Stimulated activated CD8-positive, alpha-beta memory T cell treated with anti-CD3 and anti-CD28 coated beads, Interleukin-15, amount 100 ng/mL, for 4 hours (primary cell): ENCODE measurements at regions not wholly inside any gene's neighbourhood (a gene's known extent, or its start where the extent isn't known, plus 50 kb on each side); places are given as distances from the start of the nearest gene placed in this dataset.

Source experiments
- DNase-seq, 2 donors: peaks; one replicate each; pipeline ENCODE4 v3.0.0-alpha.2; 2020; ENCODE audit warnings: low read depth in 2 of 2

DNA sequence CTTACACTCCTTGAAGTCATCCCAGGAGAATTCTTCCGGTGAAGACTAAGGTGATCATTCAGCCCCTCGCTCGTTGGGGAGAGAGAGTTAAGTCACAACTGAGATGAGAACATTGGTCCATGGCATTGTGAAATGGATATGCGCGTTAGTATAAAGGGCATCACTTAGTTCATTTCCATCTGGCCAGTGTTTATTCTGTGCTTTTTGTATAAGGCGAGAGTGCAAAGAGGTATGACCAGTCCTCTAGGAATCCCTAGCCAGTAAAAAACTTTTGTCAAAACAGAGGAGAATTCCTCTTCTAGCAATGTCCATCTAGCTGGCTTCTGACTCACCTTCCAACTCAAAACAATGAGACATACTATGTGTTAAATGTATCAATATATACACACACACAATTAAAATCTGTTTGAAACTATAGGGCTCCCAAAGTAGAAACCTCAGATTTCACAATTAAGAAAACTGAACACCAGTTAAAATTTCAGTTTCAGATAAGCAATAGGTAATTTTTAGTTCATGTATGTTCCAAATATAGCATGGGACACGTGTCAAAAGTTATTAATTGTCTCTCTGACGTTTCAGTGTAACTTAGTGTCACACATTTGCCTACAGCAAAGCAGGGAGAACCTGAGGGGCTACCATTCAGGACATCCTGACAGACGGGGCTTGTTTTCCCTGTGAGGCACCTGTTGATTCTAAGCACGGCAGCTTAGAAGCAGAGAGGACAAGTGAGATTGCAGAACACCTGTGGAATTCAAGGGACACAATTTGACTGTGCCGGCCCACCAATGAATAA lies 158.9 kb downstream of the KLF6 start:
- DNase-seq, result no peak

GRCh38 chr10:3624367-3624766 lies 160.6 kb downstream of the KLF6 start:
- DNase-seq, result no peak

GRCh38 chr10:3623746-3624145 lies 161.3 kb downstream of the KLF6 start:
- no peak for DNase-seq

GRCh38 chr10:3622845-3623621 lies 162.0 kb downstream of the KLF6 start:
- no peak for DNase-seq

DNA sequence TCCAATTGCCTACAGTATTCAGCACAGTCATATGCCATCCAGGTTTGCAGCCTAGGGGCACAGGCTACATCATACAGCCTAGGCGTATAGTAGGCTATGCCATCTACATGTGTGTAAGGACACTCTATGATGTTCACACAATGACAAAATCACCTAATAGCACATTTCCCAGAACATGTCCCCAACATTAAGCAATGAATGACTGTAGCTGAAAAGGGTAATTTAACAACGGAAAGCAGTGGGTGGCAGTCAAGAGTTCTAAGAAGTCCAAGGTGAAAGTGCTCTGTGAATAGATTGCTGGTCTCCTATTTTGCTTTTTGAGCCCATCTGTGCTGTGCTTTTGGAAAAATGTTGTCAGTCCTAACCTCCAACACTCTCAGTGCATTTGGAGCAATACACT lies 162.6 kb downstream of the KLF6 start:
- DNase-seq, result no peak

DNA sequence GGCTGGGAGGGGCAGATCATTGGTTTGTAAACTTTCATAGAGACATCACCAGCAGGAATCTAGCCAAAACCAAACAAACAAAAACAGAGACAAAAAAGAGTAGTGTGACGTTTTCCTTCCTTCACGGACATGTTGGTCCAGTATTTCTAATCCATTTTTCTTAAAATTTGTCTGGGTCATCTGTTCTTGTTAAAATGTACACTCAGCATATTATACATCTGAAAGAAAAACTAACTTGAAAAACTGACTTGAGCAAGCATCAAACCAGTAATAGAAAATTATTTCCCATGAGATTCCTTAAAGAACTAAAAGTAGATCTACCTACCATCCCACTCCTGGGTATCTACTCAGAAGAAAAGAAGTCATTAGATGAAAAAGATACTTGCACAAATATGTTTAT lies 164.2 kb downstream of the KLF6 start:
- DNase-seq, result no peak

- DNase-seq, result no peak
Measured at GRCh38 chr10:3619241-3619640, 165.8 kb downstream of the KLF6 start.

GRCh38 chr10:3616880-3617279 lies 168.1 kb downstream of the KLF6 start:
- no peak for DNase-seq

DNA sequence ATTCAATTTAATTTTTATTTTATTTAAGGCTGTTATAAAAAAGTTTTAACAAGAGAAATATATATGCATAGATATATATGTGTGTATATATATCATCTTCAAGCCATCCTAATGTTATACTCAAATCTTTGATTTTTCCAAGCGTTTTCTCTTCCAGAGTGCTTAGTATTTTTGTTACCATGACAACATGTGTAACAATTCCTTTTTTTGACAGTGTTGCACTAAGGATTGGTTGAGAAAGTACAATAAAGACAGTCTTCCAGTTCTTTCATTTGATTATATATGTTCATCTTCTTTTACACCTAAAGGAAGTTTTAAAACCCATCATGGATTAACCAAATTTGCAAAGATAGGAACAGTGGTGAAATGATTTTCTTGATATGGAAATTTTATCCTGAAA lies 171.7 kb downstream of the KLF6 start:
- DNase-seq, result no peak

- DNase-seq, result no peak
Measured at GRCh38 chr10:3612183-3613001, 172.6 kb downstream of the KLF6 start.

- DNase-seq, result no peak
Measured at GRCh38 chr10:3606309-3606708, 178.7 kb downstream of the KLF6 start.

- no peak for DNase-seq
Measured at GRCh38 chr10:3605882-3606281, 179.1 kb downstream of the KLF6 start.

DNA sequence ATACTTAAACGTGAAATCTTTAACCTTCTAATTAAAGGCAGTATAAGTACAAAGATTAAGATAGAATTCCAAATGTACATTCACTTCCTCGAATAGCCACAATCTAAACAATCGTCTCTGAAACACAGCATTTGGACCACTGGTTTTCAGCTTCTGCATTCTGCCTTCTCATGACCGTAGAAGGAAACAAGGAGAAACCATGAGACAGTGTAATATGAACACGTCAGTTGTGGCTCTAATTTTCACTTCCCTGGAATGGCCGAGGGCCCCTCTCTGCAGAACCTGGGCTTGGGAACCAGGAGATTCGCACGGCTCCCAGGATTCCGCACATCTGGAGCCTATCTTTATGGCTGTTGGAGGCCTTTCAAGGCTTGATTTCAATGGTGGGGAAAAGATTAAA lies 189.3 kb downstream of the KLF6 start:
- DNase-seq, result no peak

- DNase-seq, result no peak
Measured at GRCh38 chr10:3593611-3594010, 191.4 kb downstream of the KLF6 start.

- DNase-seq, result no peak
Measured at GRCh38 chr10:3592424-3592823, 192.6 kb downstream of the KLF6 start.

DNA sequence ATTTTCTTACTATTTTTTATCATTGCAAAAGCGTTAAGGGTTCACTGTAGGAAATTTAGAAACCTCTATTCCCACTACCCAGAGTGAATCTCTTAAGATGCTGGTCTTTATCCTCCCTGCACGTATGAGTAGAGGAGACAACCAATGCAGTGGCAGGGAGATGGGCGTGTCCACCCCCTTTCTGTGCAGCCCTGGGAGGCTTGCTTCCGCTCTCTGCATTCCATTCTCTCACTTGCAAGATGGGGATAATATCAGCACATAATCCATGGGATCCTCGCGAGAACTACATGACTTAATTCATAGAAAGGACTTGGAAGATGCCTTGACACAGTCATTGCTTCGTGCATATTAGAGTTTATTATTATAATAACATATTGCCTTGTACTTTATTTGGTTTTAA lies 196.2 kb downstream of the KLF6 start:
- DNase-seq, result no peak

GRCh38 chr10:3588346-3588745 lies 196.7 kb downstream of the KLF6 start:
- no peak for DNase-seq

DNA sequence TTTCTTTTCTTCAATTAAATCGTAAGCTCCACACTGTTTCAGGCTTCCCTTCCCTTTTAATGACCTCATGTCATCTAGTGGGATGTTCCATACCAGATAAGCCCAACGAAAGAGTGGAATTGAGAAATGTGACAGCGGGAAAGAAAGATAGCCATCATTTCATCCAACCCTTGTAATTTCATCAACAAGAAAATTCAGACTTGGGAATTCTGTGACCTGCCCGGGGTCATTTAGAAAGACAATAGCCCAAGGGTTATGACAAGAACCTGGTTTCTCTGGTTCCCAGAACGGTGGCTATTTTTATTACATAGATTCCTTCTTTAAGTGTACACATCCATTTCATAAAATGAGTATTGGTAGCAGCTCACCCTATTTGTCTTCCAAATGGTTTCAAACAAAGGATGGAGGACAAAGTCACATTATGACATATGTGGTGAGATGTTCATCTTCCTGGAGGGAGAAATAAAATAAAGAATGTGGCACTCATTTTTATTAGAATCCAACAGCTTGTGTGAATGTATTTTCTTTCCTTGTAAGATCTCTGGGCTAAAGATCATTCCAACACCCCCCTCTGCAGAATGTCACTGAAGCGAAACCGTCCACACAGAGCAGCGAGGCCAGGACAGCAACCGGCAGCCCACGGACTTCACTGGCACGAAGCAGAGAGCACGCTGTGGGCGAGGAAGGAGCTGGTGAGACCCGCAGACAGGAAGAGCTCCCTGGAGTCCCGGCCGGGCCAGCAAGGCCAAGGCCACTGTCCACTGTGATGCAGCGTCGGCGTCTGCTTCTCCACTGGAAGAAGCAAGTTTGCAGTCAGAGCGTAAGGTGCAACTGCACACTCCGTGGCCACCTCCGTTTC lies 199.9 kb downstream of the KLF6 start:
- no peak for DNase-seq

DNA sequence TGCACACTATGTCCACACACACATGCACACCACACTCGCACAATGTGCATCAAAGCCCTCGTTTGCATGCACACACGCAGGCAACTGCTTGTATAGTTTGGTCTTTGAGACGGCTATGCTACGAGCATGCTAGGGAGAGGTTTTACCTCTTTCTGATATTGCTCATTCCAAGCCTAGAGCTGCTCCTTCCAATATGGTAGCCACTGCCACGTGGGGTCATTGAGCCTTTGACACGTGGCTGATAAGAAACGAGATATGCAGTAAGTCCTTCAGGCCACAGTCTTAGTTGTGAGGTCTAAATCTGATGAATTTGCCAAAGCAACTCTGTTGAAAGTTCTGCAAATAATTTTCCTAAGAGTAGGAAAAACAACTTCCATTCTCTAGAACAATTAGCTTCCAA lies 204.4 kb downstream of the KLF6 start:
- DNase-seq, result no peak

GRCh38 chr10:3579845-3580244 lies 205.2 kb downstream of the KLF6 start:
- no peak for DNase-seq

DNA sequence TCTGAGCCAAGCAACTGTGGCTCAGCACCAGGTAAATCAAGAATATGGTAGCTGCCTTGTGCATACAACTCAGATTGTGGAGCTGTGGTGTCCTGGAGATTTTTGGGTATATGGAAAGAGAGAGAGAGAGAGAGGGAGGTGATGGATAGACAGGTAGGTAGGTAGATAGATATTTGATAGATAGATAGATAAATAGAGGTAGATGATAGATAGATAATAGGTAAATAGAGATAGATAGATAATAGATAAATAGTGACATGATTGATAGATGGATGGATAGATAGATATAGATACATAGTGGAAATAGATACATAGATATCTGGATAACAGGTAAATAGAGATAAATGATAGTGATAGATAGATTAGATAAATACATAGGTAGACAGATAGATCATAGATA lies 206.3 kb downstream of the KLF6 start:
- DNase-seq, result no peak

DNA sequence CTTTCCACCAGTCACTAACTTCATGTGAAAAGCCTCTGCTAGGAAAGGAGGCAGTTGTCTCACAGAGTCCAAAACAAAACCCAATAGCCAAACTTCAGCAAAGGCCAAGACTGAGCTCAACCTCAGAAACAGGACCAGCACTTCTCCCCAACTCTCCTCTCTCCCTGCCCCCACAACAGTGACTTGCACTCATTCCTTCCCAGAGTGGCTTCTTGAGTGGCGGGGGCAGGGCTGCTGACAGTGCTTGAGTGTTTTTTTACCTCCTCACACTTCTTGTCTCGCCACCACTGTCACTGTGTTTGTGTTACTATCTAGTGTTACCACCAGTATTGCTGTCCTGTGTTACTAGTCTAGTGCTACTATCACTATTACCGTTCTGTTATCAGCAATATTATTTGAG lies 206.8 kb downstream of the KLF6 start:
- no peak for DNase-seq
